SK-N-MC (cell line): ENCODE measurements at regions not wholly inside any gene's neighbourhood (a gene's known extent, or its start where the extent isn't known, plus 50 kb on each side); places are given as distances from the start of the nearest gene placed in this dataset.

Experiments used
- EZH2 ChIP-seq: fragments of 200-600 bp; sonication (generic); IDR thresholded peaks from one replicate; pipeline ENCODE4 v1.6.1; 2017; ENCODE audit warnings: antibody characterized with exemption
- FOXP2 ChIP-seq: optimal IDR thresholded peaks from 2 replicates; pipeline ENCODE3; 2011; ENCODE audit warnings: mild to moderate bottlenecking, moderate library complexity; ENCODE audit not compliant: insufficient read depth; ENCODE audit errors: extremely low read length, control extremely low read depth

DNA sequence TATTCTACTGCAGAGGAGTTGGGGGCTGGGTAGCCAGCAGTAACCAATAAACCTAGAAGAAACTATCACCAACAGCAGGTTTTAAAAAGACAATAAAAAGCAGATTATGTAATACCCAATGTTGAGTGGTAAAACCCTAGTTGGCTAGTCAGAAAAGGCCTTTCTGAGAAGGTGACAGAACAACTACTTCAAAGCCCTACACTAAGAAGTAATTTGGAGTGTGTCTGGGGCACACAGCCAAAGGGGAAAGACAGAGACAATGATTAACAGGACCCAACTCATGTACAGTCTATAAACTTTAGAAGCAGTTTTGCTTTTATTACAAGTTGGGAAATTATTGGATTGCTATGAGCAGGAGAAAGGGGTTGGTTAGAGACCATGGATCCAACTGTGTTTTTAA is 77.2 kb upstream of the TMEM106B start:
- no peak for TF ChIP-seq EZH2
- TF ChIP-seq FOXP2, result no peak
